Endometrium (tissue), 2 donors: ENCODE measurements at regions not wholly inside any gene's neighbourhood (a gene's known extent, or its start where the extent isn't known, plus 50 kb on each side); places are given as distances from the start of the nearest gene placed in this dataset.
"Not testable (repeated sequence)": the region's sequence is repeated elsewhere in the genome, so short reads cannot be mapped to it uniquely, and the experiment has no call there.

Source experiments
- FAIRE-seq: peaks from 2 replicates; lab custom pipeline; 2012; peaks lifted over from hg19 to GRCh38; lab: Jason Lieb, UNC
- donor health status: control.
- donor health status: control.

- FAIRE-seq = not testable (repeated sequence)
Measured at GRCh38 chr5:71822065-71822464, 103.0 kb downstream of the CARTPT start.

- FAIRE-seq = no peak
Measured at GRCh38 chr5:71825992-71826391, 106.9 kb downstream of the CARTPT start.

GRCh38 chr5:71828291-71829040, 109.4 kb downstream of the CARTPT start:
- no peak for FAIRE-seq

- no peak for FAIRE-seq
Measured at GRCh38 chr5:71829206-71829605, 110.1 kb downstream of the CARTPT start.

GRCh38 chr5:71830681-71831539, 111.8 kb downstream of the CARTPT start:
- FAIRE-seq = no peak

GRCh38 chr5:71832812-71833715, 114.0 kb downstream of the CARTPT start:
- no peak for FAIRE-seq

GRCh38 chr5:71834601-71835000, 115.5 kb downstream of the CARTPT start:
- no peak for FAIRE-seq

- FAIRE-seq = no peak
Measured at GRCh38 chr5:71836084-71836483, 117.0 kb downstream of the CARTPT start.

- FAIRE-seq = no peak
Measured at GRCh38 chr5:71836559-71837112, 117.6 kb downstream of the CARTPT start.

GRCh38 chr5:71838286-71838685, 119.2 kb downstream of the CARTPT start:
- no peak for FAIRE-seq

GRCh38 chr5:71839096-71839884, 120.2 kb downstream of the CARTPT start:
- FAIRE-seq = no peak

- no peak for FAIRE-seq
Measured at GRCh38 chr5:71841107-71841506, 122.0 kb downstream of the CARTPT start.

- FAIRE-seq = no peak
Measured at GRCh38 chr5:71843111-71843510, 124.0 kb downstream of the CARTPT start.

GRCh38 chr5:71844862-71845261, 125.8 kb downstream of the CARTPT start:
- no peak for FAIRE-seq

- no peak for FAIRE-seq
Measured at GRCh38 chr5:71859515-71859914, 140.4 kb downstream of the CARTPT start.

- no peak for FAIRE-seq
Measured at GRCh38 chr5:71860048-71860447, 141.0 kb downstream of the CARTPT start.

- FAIRE-seq = no peak
Measured at GRCh38 chr5:71861682-71862081, 142.6 kb downstream of the CARTPT start.

GRCh38 chr5:71862087-71862486, 143.0 kb downstream of the CARTPT start:
- FAIRE-seq = no peak

GRCh38 chr5:71862507-71863060, 143.5 kb downstream of the CARTPT start:
- FAIRE-seq = no peak

GRCh38 chr5:71864730-71865601, 145.9 kb downstream of the CARTPT start:
- no peak for FAIRE-seq
